ENCODE measurements at regions not wholly inside any gene's neighbourhood (a gene's known extent, or its start where the extent isn't known, plus 50 kb on each side); places are given as distances from the start of the nearest gene placed in this dataset.

- TF ChIP-seq NFRKB (IDR thresholded peaks at IDR 0.05) (no peak), LEF1 (IDR thresholded peaks at IDR 0.05; ENCODE audit: borderline replicate concordance) (no peak), SP1 (IDR thresholded peaks at IDR 0.05) (no peak), FOXK2 (IDR thresholded peaks at IDR 0.05) (no peak), TARDBP (IDR thresholded peaks at IDR 0.05) (no peak), PKNOX1 (IDR thresholded peaks at IDR 0.05) (no peak), SUZ12 (IDR thresholded peaks at IDR 0.05) (no peak), BHLHE40 (IDR thresholded peaks at IDR 0.05; ENCODE audit: borderline replicate concordance) (no peak), FOXM1 (IDR thresholded peaks at IDR 0.05; ENCODE audit: borderline replicate concordance) (no peak), HDGF (IDR thresholded peaks at IDR 0.05; ENCODE audit: borderline replicate concordance) (no peak), CTBP1 (IDR thresholded peaks at IDR 0.05; ENCODE audit: borderline replicate concordance) (no peak), ZNF384 (IDR thresholded peaks at IDR 0.05) (no peak)
Measured at GRCh38 chr15:77771616-77772015, 138.9 kb upstream of the LINGO1 start.

All from HEK293T (cell line).